GM12873 (cell line): ENCODE measurements at regions not wholly inside any gene's neighbourhood (a gene's known extent, or its start where the extent isn't known, plus 50 kb on each side); places are given as distances from the start of the nearest gene placed in this dataset.

ENCODE experiments used
- CTCF ChIP-seq: IDR thresholded peaks from 2 replicates; pipeline ENCODE4 v1.5.1; 2012; ENCODE audit warnings: low read depth, mild to moderate bottlenecking, moderate library complexity, low read length, control low read depth; ENCODE audit not compliant: insufficient read depth; ENCODE audit errors: missing control alignments

- TF ChIP-seq CTCF = no peak
Measured at GRCh38 chr14:26190646-26191045, 407.2 kb downstream of the NOVA1 start.

- TF ChIP-seq CTCF = no peak
Measured at GRCh38 chr14:26187996-26188620, 409.7 kb downstream of the NOVA1 start.

GRCh38 chr14:26180221-26180620 is 417.6 kb downstream of the NOVA1 start:
- TF ChIP-seq CTCF = no peak

GRCh38 chr14:26175658-26176057 is 422.2 kb downstream of the NOVA1 start:
- TF ChIP-seq CTCF = no peak

GRCh38 chr14:26174395-26174794 is 423.4 kb downstream of the NOVA1 start:
- no peak for TF ChIP-seq CTCF

GRCh38 chr14:26173581-26174110 is 424.2 kb downstream of the NOVA1 start:
- TF ChIP-seq CTCF = no peak

- no peak for TF ChIP-seq CTCF
Measured at GRCh38 chr14:26172396-26172795, 425.4 kb downstream of the NOVA1 start.
